Upper lobe of left lung (tissue), 6 donors: ENCODE measurements at regions not wholly inside any gene's neighbourhood (a gene's known extent, or its start where the extent isn't known, plus 50 kb on each side); places are given as distances from the start of the nearest gene placed in this dataset.

Experiments
- ATAC-seq, 2 donors: fragments of 200-7000 bp; cut with Tn5 transposase; one replicate each; pipeline ENCODE4 v1.9.1; 2022; ENCODE audit warnings: mild to moderate bottlenecking in 2 of 2, moderate library complexity in 2 of 2; ENCODE audit not compliant: low FRiP score in 2 of 2
- DNase-seq, 2 donors: peaks; one replicate each; pipeline ENCODE4 v3.0.0-alpha.2; 2019 to 2020
- H3K27ac ChIP-seq, 4 donors: fragments of 200-600 bp; sonication (generic); one replicate each; pipeline ENCODE4 v1.5.1; 2016 to 2019
- H3K27me3 ChIP-seq, 4 donors: fragments of 200-600 bp; sonication (generic); one replicate each; pipeline ENCODE4 v1.5.1; 2017 to 2019
- H3K36me3 ChIP-seq, 4 donors: fragments of 200-600 bp; sonication (generic); one replicate each; pipeline ENCODE4 v1.5.1; 2016 to 2019
- H3K4me1 ChIP-seq, 4 donors: fragments of 200-600 bp; sonication (generic); one replicate each; pipeline ENCODE4 v1.5.1; 2018 to 2019
- H3K4me3 ChIP-seq, 4 donors: fragments of 200-600 bp; sonication (generic); one replicate each; pipeline ENCODE4 v1.5.1; 2017 to 2019; ENCODE audit warnings: mild to moderate bottlenecking in 2 of 4, moderate library complexity in 1 of 4
- H3K9me3 ChIP-seq, 4 donors: fragments of 200-600 bp; sonication (generic); one replicate each; pipeline ENCODE4 v1.5.1; 2018 to 2019
- CTCF ChIP-seq, 6 experiments: fragments of 450-650 bp in 4 of 6; fragments of 200-600 bp in 2 of 6; sonication (generic) in 2 of 6; IDR thresholded peaks; one replicate each; pipeline ENCODE4 v1.5.1; 2016 to 2019; ENCODE audit warnings: antibody characterized with exemption in 6 of 6
- EP300 ChIP-seq, 4 donors: sonication (generic); formaldehyde crosslinking; IDR thresholded peaks; one replicate each; pipeline ENCODE4 v1.5.1; 2017; ENCODE audit warnings: antibody characterized with exemption in 4 of 4, control low read depth in 2 of 4
- POLR2A ChIP-seq, 4 donors: fragments of 450-650 bp; IDR thresholded peaks; one replicate each; pipeline ENCODE4 v1.5.1; 2016 to 2017; ENCODE audit warnings: antibody characterized with exemption in 4 of 4, mild to moderate bottlenecking in 2 of 4
- POLR2AphosphoS5 ChIP-seq, 2 donors: sonication (generic); formaldehyde crosslinking; IDR thresholded peaks; one replicate each; pipeline ENCODE4 v1.5.1; 2017; ENCODE audit warnings: antibody characterized with exemption in 2 of 2
- WGBS, 2 donors: methylation state at CpG; one replicate each; pipeline ENCODE4 v1.1.5; 2017 to 2018; 5-methylcytosine and 5-hydroxymethylcytosine counted together
- donor health status: DM: no; HTN: no; CAD: no; lungs with moderate emphysema.
- donor health status: DM: no; HTN: yes; CAD: no; lungs with severe emphysema.

GRCh38 chr18:43393174-43393573, 115.9 kb upstream of the SYT4 start:
- Histone ChIP-seq H3K27ac (no peak overlapping the region), H3K4me1 (no peaks in the 10 kb centered on the region), H3K27me3 (no peaks in the 10 kb centered on the region), H3K36me3 (no peaks in the 10 kb centered on the region), H3K4me3 (no peak overlapping the region), H3K9me3 (no peaks in the 10 kb centered on the region)
- TF ChIP-seq POLR2A (IDR thresholded peaks at IDR 0.05) (no peak), EP300 (IDR thresholded peaks at IDR 0.05) (no peak), CTCF (IDR thresholded peaks at IDR 0.05) (no peak), POLR2AphosphoS5 (IDR thresholded peaks at IDR 0.05) (no peak)
- ATAC-seq = peak in 1 of 2 donors; percentile 52
- no peak for DNase-seq
- WGBS, 2 donors = 73 to 76% methylated on average over 2 of the region's 2 CpGs

GRCh38 chr18:43396266-43396665, 119.0 kb upstream of the SYT4 start:
- ATAC-seq = no peak
- 0 to 8% methylated on average over 1 of the region's 1 CpG for WGBS, 2 donors

GRCh38 chr18:43398601-43399000, 121.3 kb upstream of the SYT4 start:
- WGBS, 2 donors = 72 to 97% methylated on average over 1 of the region's 1 CpG
- no peak overlapping the region for H3K4me3 ChIP-seq
- DNase-seq (no peak), ATAC-seq (no peak)
- TF ChIP-seq POLR2AphosphoS5 (IDR thresholded peaks at IDR 0.05) (no peak), EP300 (IDR thresholded peaks at IDR 0.05) (no peak), POLR2A (IDR thresholded peaks at IDR 0.05) (no peak), CTCF (IDR thresholded peaks at IDR 0.05) (no peak)
- no peaks in the 10 kb centered on the region for H3K36me3 ChIP-seq
- H3K27ac ChIP-seq = no peak overlapping the region
- H3K27me3 ChIP-seq = no peaks in the 10 kb centered on the region
- no peaks in the 10 kb centered on the region for H3K9me3 ChIP-seq
- no peaks in the 10 kb centered on the region for H3K4me1 ChIP-seq

More at GRCh38 chr18:43396266-43396665, 119.0 kb upstream of the SYT4 start:
- H3K4me3 ChIP-seq = no peak overlapping the region
- no peaks in the 10 kb centered on the region for H3K9me3 ChIP-seq
- no peaks in the 10 kb centered on the region for H3K4me1 ChIP-seq
- TF ChIP-seq CTCF (IDR thresholded peaks at IDR 0.05) = peak in 1 of 6 experiments; percentile 14
- TF ChIP-seq POLR2A (IDR thresholded peaks at IDR 0.05) = no peak
- no peak overlapping the region for H3K27ac ChIP-seq
- no peaks in the 10 kb centered on the region for H3K36me3 ChIP-seq
- no peaks in the 10 kb centered on the region for H3K27me3 ChIP-seq
- no peak for DNase-seq

GRCh38 chr18:43405097-43405496, 127.8 kb upstream of the SYT4 start:
- ATAC-seq = no peak
- H3K4me1 ChIP-seq = no peaks in the 10 kb centered on the region
- WGBS, 2 donors = 67 to 85% methylated on average over 1 of the region's 1 CpG

More at GRCh38 chr18:43405097-43405496, 127.8 kb upstream of the SYT4 start:
- H3K4me3 ChIP-seq = no peak overlapping the region
- TF ChIP-seq POLR2AphosphoS5 (IDR thresholded peaks at IDR 0.05) = no peak
- no peak for TF ChIP-seq CTCF (IDR thresholded peaks at IDR 0.05)
- no peak for DNase-seq
- no peaks in the 10 kb centered on the region for H3K36me3 ChIP-seq
- H3K9me3 ChIP-seq = no peaks in the 10 kb centered on the region
- no peak overlapping the region for H3K27ac ChIP-seq
- H3K27me3 ChIP-seq = no peaks in the 10 kb centered on the region
